H1 (cell line): ENCODE measurements at regions not wholly inside any gene's neighbourhood (a gene's known extent, or its start where the extent isn't known, plus 50 kb on each side); places are given as distances from the start of the nearest gene placed in this dataset.
A peak's percentile ranks its signal among the peaks of the same experiment; 100 is the strongest.

Experiments used
- CTCF ChIA-PET: fragments of 300-600 bp; sonication (Branson Sonifier 250); formaldehyde crosslinking; loops from one replicate; lab custom pipeline; 2021; ENCODE audit not compliant: partially characterized antibody; lab: Charles Lee
- POLR2A ChIA-PET: fragments of 300-600 bp; sonication (Branson Sonifier 250); formaldehyde crosslinking; loops from one replicate; lab custom pipeline; 2021; ENCODE audit warnings: inconsistent platforms; ENCODE audit not compliant: partially characterized antibody; lab: Charles Lee
- DNase-seq, 2 experiments: peaks; one replicate each; pipeline versions ENCODE4 v3.0.0 to v3.0.0-alpha.2; 2010 to 2022; ENCODE audit warnings: low spot score in 2 of 2, low read depth in 1 of 2, mixed read lengths in 1 of 2
- FAIRE-seq: peaks from 2 replicates; lab custom pipeline; 2011; peaks lifted over from hg19 to GRCh38; lab: Jason Lieb, UNC
- H2AFZ ChIP-seq: 2 replicates; pipeline ENCODE4 v1.8.1; 2012; ENCODE audit warnings: low read length, inconsistent platforms
- H2AK5ac ChIP-seq: 2 replicates; pipeline ENCODE4 v1.6.1; 2013; ENCODE audit warnings: low read depth, low read length
- H2BK120ac ChIP-seq: replicated peaks from 2 replicates; pipeline ENCODE3; 2013; ENCODE audit warnings: low read depth, low read length, inconsistent platforms
- H2BK12ac ChIP-seq: 2 replicates; pipeline ENCODE4 v1.6.1; 2013; ENCODE audit warnings: low read depth, low read length
- H2BK15ac ChIP-seq: 2 replicates; pipeline ENCODE4 v1.6.1; 2013; ENCODE audit warnings: low read length
- H2BK20ac ChIP-seq: 2 replicates; pipeline ENCODE4 v1.6.1; 2013; ENCODE audit warnings: low read length
- H2BK5ac ChIP-seq: 2 replicates; pipeline ENCODE4 v1.6.1; 2013; ENCODE audit warnings: low read depth, low read length
- H3K14ac ChIP-seq: 2 replicates; pipeline ENCODE4 v1.6.1; 2013; ENCODE audit warnings: inconsistent platforms; ENCODE audit not compliant: insufficient read length
- H3K18ac ChIP-seq: 2 replicates; pipeline ENCODE4 v1.6.1; 2013; ENCODE audit warnings: low read length; ENCODE audit errors: extremely low read depth
- H3K23ac ChIP-seq: 2 replicates; pipeline ENCODE4 v1.6.1; 2013; ENCODE audit warnings: inconsistent platforms; ENCODE audit not compliant: insufficient read length
- H3K23me2 ChIP-seq: 2 replicates; pipeline ENCODE4 v1.6.1; 2013; ENCODE audit warnings: low read depth, low read length
- H3K27ac ChIP-seq: 2 replicates; pipeline ENCODE4 v1.6.1; 2011; ENCODE audit warnings: low read depth, low read length, inconsistent platforms
- H3K27me3 ChIP-seq, 4 experiments: replicated peaks in 1 of 4; 1 replicate in 1 of 4; 2 replicates in 3 of 4; pipeline versions ENCODE4 v1.6.1 to v1.8.1; 2011 to 2013; ENCODE audit warnings: low read length in 3 of 4, mild to moderate bottlenecking in 3 of 4, inconsistent platforms in 2 of 4, mixed read lengths in 2 of 4, moderate library complexity in 1 of 4; ENCODE audit not compliant: control insufficient read depth in 3 of 4, insufficient read depth in 3 of 4; ENCODE audit errors: extremely low read depth in 1 of 4
- H3K36me3 ChIP-seq, 4 experiments: 2 replicates each; pipeline versions ENCODE4 v1.6.1 to v1.8.1; 2011 to 2013; ENCODE audit warnings: mild to moderate bottlenecking in 4 of 4, low read length in 3 of 4, moderate library complexity in 2 of 4, control low read depth in 1 of 4, inconsistent platforms in 1 of 4; ENCODE audit not compliant: insufficient read depth in 4 of 4, control insufficient read depth in 2 of 4
- H3K4ac ChIP-seq: replicated peaks from 2 replicates; pipeline ENCODE3; 2013; ENCODE audit warnings: low read length, low read depth, mixed read lengths, inconsistent platforms; ENCODE audit not compliant: insufficient read length
- H3K4me1 ChIP-seq, 4 experiments: replicated peaks in 1 of 4; 1 replicate in 1 of 4; 2 replicates in 3 of 4; pipeline versions ENCODE4 v1.6.1 to v1.8.1; 2011 to 2013; ENCODE audit warnings: low read length in 3 of 4, inconsistent platforms in 2 of 4, mixed read lengths in 1 of 4; ENCODE audit not compliant: insufficient read depth in 4 of 4, control insufficient read depth in 3 of 4
- H3K4me2 ChIP-seq, 2 experiments: 2 replicates each; pipeline versions ENCODE4 v1.6.1 to v1.8.1; 2011 to 2013; ENCODE audit warnings: low read depth in 2 of 2, low read length in 2 of 2, control low read depth in 1 of 2, inconsistent platforms in 1 of 2, mild to moderate bottlenecking in 1 of 2; ENCODE audit not compliant: insufficient read depth in 1 of 2
- H3K4me3 ChIP-seq, 4 experiments: fragments of 200-600, 300-600 bp in 1 of 4; sonication (generic), shearing (Covaris generic), sonication (Bioruptor Twin) in 1 of 4; 2 replicates each; pipeline versions ENCODE4 v1.5.1 to v1.8.1; 2011 to 2016; ENCODE audit warnings: low read length in 4 of 4, low read depth in 3 of 4, control low read depth in 2 of 4, inconsistent platforms in 2 of 4, mild to moderate bottlenecking in 2 of 4, mixed read lengths in 1 of 4, moderate library complexity in 1 of 4; ENCODE audit not compliant: insufficient read depth in 2 of 4; ENCODE audit errors: extremely low read depth in 1 of 4
- H3K56ac ChIP-seq: replicated peaks from 2 replicates; pipeline ENCODE3; 2013; ENCODE audit warnings: low read depth, mild to moderate bottlenecking, mixed read lengths, low read length, inconsistent platforms; ENCODE audit not compliant: insufficient read length
- H3K79me1 ChIP-seq: 2 replicates; pipeline ENCODE4 v1.6.1; 2013; ENCODE audit warnings: low read depth, low read length, control low read depth
- H3K79me2 ChIP-seq, 2 experiments: 2 replicates each; pipeline versions ENCODE4 v1.6.1 to v1.8.1; 2012 to 2013; ENCODE audit warnings: low read length in 2 of 2, mild to moderate bottlenecking in 2 of 2, inconsistent platforms in 1 of 2; ENCODE audit not compliant: insufficient read depth in 2 of 2, control insufficient read depth in 1 of 2
- H3K9ac ChIP-seq, 4 experiments: replicated peaks in 1 of 4; 1 replicate in 1 of 4; 2 replicates in 3 of 4; pipeline versions ENCODE4 v1.6.1 to v1.8.1; 2011 to 2013; ENCODE audit warnings: low read depth in 3 of 4, low read length in 3 of 4, control low read depth in 2 of 4, mild to moderate bottlenecking in 2 of 4, moderate library complexity in 2 of 4, inconsistent platforms in 1 of 4; ENCODE audit errors: extremely low read depth in 1 of 4
- H3K9me3 ChIP-seq, 2 experiments: 2 replicates each; pipeline versions ENCODE4 v1.6.1 to v1.8.1; 2012 to 2013; ENCODE audit warnings: mild to moderate bottlenecking in 2 of 2, moderate library complexity in 2 of 2, control low read depth in 1 of 2, inconsistent platforms in 1 of 2, low read depth in 1 of 2, low read length in 1 of 2, mixed read lengths in 1 of 2; ENCODE audit not compliant: insufficient read depth in 2 of 2
- H4K20me1 ChIP-seq, 2 experiments: replicated peaks in 1 of 2; 2 replicates each; pipeline versions ENCODE3 to v1.8.1; 2011 to 2013; ENCODE audit warnings: inconsistent platforms in 2 of 2, low read length in 2 of 2, mild to moderate bottlenecking in 1 of 2; ENCODE audit not compliant: insufficient read depth in 2 of 2, control insufficient read depth in 1 of 2
- H4K5ac ChIP-seq: 2 replicates; pipeline ENCODE4 v1.6.1; 2013; ENCODE audit warnings: low read length, low read depth, mixed read lengths, inconsistent platforms; ENCODE audit not compliant: insufficient read length
- H4K8ac ChIP-seq: 2 replicates; pipeline ENCODE4 v1.8.0; 2013; ENCODE audit warnings: mild to moderate bottlenecking, moderate library complexity, low read length, inconsistent platforms; ENCODE audit not compliant: insufficient read depth; ENCODE audit errors: extremely low read depth
- H4K91ac ChIP-seq: replicated peaks from 2 replicates; pipeline ENCODE3; 2013; ENCODE audit warnings: low read length, mixed read lengths, inconsistent platforms; ENCODE audit not compliant: insufficient read length
- YY1 ChIP-seq: IDR thresholded peaks from 2 replicates; pipeline ENCODE4 v1.6.1; 2011; ENCODE audit warnings: low read depth, mild to moderate bottlenecking, low read length
- WGBS, 2 experiments: shearing (Covaris generic) in 1 of 2; methylation state at CpG; one replicate each; pipeline versions ENCODE4 v1.1.6 to v1.1.7; 2013 to 2015; ENCODE audit warnings: low lambda C conversion rate in 2 of 2, mixed read lengths in 2 of 2, inconsistent platforms in 1 of 2, low coverage in 1 of 2, missing lambda C conversion rate in 1 of 2; ENCODE audit not compliant: insufficient replicate concordance in 2 of 2, insufficient coverage in 1 of 2, insufficient read length in 1 of 2; ENCODE audit errors: extremely low coverage in 1 of 2, missing lambda C conversion rate in 1 of 2; 5-methylcytosine and 5-hydroxymethylcytosine counted together

- FAIRE-seq: no peak
- no peak overlapping the region for H3K4ac ChIP-seq
These were observed 80.2 kb upstream of the CALM2 start for GRCh38 chr2:47256416-47257087.

More at GRCh38 chr2:47256416-47257087, 80.2 kb upstream of the CALM2 start:
- DNase-seq: no peak
- no peak overlapping the region for H2BK12ac ChIP-seq
- POLR2A ChIA-PET: interaction anchor here (1.2 to 1.5 kb wide), 2 partner anchors 67 to 87 kb away, joined by 3 read pairs; no protein-coding TSS in a partner anchor
- no peak overlapping the region for H3K9ac ChIP-seq
- no peaks in the 10 kb centered on the region for H3K9me3 ChIP-seq
- no peak overlapping the region for H3K27ac ChIP-seq
- peak overlapping the region; percentile 47 for H2AFZ ChIP-seq
- WGBS, 2 experiments: 80% methylated on average over 9 of the region's 9 CpGs; no CpG with 5 or more reads in 1 of the 2 experiments
- H3K18ac ChIP-seq: peak overlapping the region; percentile 52; the same call in 1 of the 2 replicates
- TF ChIP-seq YY1: no peak
- no peak overlapping the region for H4K5ac ChIP-seq
- no peaks in the 10 kb centered on the region for H4K20me1 ChIP-seq
- H3K79me2 ChIP-seq: no peaks in the 10 kb centered on the region
- H4K91ac ChIP-seq: no peak overlapping the region
- H4K8ac ChIP-seq: no peak overlapping the region
- peaks cover 3 to 7% (median 5%) of the 10 kb centered on the region in 4 experiments for H3K4me1 ChIP-seq
- no peak overlapping the region; a peak in 2 of 4 replicates for H3K4me2 ChIP-seq
- no peaks in the 10 kb centered on the region for H3K23me2 ChIP-seq
- H2BK15ac ChIP-seq: peak overlapping the region; percentile 89; the same call in 1 of the 2 replicates
- H3K27me3 ChIP-seq: no peaks in the 10 kb centered on the region
- H2BK120ac ChIP-seq: no peak overlapping the region
- no peaks in the 10 kb centered on the region for H3K79me1 ChIP-seq
- no peak overlapping the region for H3K14ac ChIP-seq
- CTCF ChIA-PET: interaction anchor here (0.7 to 3.1 kb wide), 5 partner anchors 8 to 267 kb away, joined by 3 to 9 read pairs (median 4); no protein-coding TSS in a partner anchor
- no peak overlapping the region for H2AK5ac ChIP-seq
- H3K4me3 ChIP-seq: no peak overlapping the region
- no peak overlapping the region for H3K23ac ChIP-seq
- H3K56ac ChIP-seq: no peak overlapping the region
- no peak overlapping the region for H2BK20ac ChIP-seq
- H2BK5ac ChIP-seq: no peak overlapping the region
- no peaks in the 10 kb centered on the region for H3K36me3 ChIP-seq
